ENCODE measurements at regions not wholly inside any gene's neighbourhood (a gene's known extent, or its start where the extent isn't known, plus 50 kb on each side); places are given as distances from the start of the nearest gene placed in this dataset.
A peak's percentile ranks its signal among the peaks of the same experiment; 100 is the strongest.

GRCh38 chr13:69468624-69469023 lies 639.0 kb upstream of the ATXN8OS start:
- DNase-seq: no peak
- in situ Hi-C loops (cut with MboI; ENCODE audit: low pct_unique_long_range_greater_than_20kb, low sequenced_read_pairs): no loop called here

GRCh38 chr13:69461397-69461796 lies 646.2 kb upstream of the ATXN8OS start:
- DNase-seq: no peak
- in situ Hi-C loops (cut with MboI; ENCODE audit: low pct_unique_long_range_greater_than_20kb, low sequenced_read_pairs): no loop called here

GRCh38 chr13:69459346-69459745 lies 648.3 kb upstream of the ATXN8OS start:
- DNase-seq: no peak
- in situ Hi-C loops (cut with MboI; ENCODE audit: low pct_unique_long_range_greater_than_20kb, low sequenced_read_pairs): no loop called here

- no peak for DNase-seq
- in situ Hi-C loops (cut with MboI; ENCODE audit: low pct_unique_long_range_greater_than_20kb, low sequenced_read_pairs): no loop called here
Observed at GRCh38 chr13:69458013-69458412, 649.6 kb upstream of the ATXN8OS start.

GRCh38 chr13:69450245-69450644 lies 657.4 kb upstream of the ATXN8OS start:
- no peak for DNase-seq
- in situ Hi-C loops (cut with MboI; ENCODE audit: low pct_unique_long_range_greater_than_20kb, low sequenced_read_pairs): no loop called here

GRCh38 chr13:69425235-69425634 lies 682.4 kb upstream of the ATXN8OS start:
- in situ Hi-C loops (cut with MboI; ENCODE audit: low pct_unique_long_range_greater_than_20kb, low sequenced_read_pairs): no loop called here
- no peak for DNase-seq

GRCh38 chr13:69423844-69424243 lies 683.8 kb upstream of the ATXN8OS start:
- in situ Hi-C loops (cut with MboI; ENCODE audit: low pct_unique_long_range_greater_than_20kb, low sequenced_read_pairs): no loop called here
- no peak for DNase-seq

GRCh38 chr13:69418319-69418718 lies 689.3 kb upstream of the ATXN8OS start:
- DNase-seq: no peak
- in situ Hi-C loops (cut with MboI; ENCODE audit: low pct_unique_long_range_greater_than_20kb, low sequenced_read_pairs): no loop called here

GRCh38 chr13:69410761-69411160 lies 696.9 kb upstream of the ATXN8OS start:
- DNase-seq: no peak
- in situ Hi-C loops (cut with MboI; ENCODE audit: low pct_unique_long_range_greater_than_20kb, low sequenced_read_pairs): no loop called here

- DNase-seq: no peak
- in situ Hi-C loops (cut with MboI; ENCODE audit: low pct_unique_long_range_greater_than_20kb, low sequenced_read_pairs): no loop called here
Observed at GRCh38 chr13:69391756-69392155, 715.9 kb upstream of the ATXN8OS start.

GRCh38 chr13:69389899-69390298 lies 717.7 kb upstream of the ATXN8OS start:
- in situ Hi-C loops (cut with MboI; ENCODE audit: low pct_unique_long_range_greater_than_20kb, low sequenced_read_pairs): no loop called here
- peak; percentile 91 for DNase-seq

GRCh38 chr13:69373747-69374425 lies 733.7 kb upstream of the ATXN8OS start:
- in situ Hi-C loops (cut with MboI; ENCODE audit: low pct_unique_long_range_greater_than_20kb, low sequenced_read_pairs): no loop called here
- no peak for DNase-seq

- in situ Hi-C loops (cut with MboI; ENCODE audit: low pct_unique_long_range_greater_than_20kb, low sequenced_read_pairs): no loop called here
- DNase-seq: no peak
Observed at GRCh38 chr13:69363360-69363759, 744.3 kb upstream of the ATXN8OS start.

GRCh38 chr13:69331245-69331644 lies 776.4 kb upstream of the ATXN8OS start:
- peak; percentile 31 for DNase-seq
- in situ Hi-C loops (cut with MboI; ENCODE audit: low pct_unique_long_range_greater_than_20kb, low sequenced_read_pairs): no loop called here

GRCh38 chr13:69324090-69324886 lies 783.3 kb upstream of the ATXN8OS start:
- peak; percentile 56 for DNase-seq
- in situ Hi-C loops (cut with MboI; ENCODE audit: low pct_unique_long_range_greater_than_20kb, low sequenced_read_pairs): no loop called here

- in situ Hi-C loops (cut with MboI; ENCODE audit: low pct_unique_long_range_greater_than_20kb, low sequenced_read_pairs): no loop called here
- DNase-seq: no peak
Observed at GRCh38 chr13:69319656-69320055, 788.0 kb upstream of the ATXN8OS start.

- in situ Hi-C loops (cut with MboI; ENCODE audit: low pct_unique_long_range_greater_than_20kb, low sequenced_read_pairs): no loop called here
- no peak for DNase-seq
Observed at GRCh38 chr13:69315039-69315438, 792.6 kb upstream of the ATXN8OS start.

GRCh38 chr13:69306766-69307165 lies 800.9 kb upstream of the ATXN8OS start:
- in situ Hi-C loops (cut with MboI; ENCODE audit: low pct_unique_long_range_greater_than_20kb, low sequenced_read_pairs): no loop called here
- DNase-seq: no peak

- no peak for DNase-seq
- in situ Hi-C loops (cut with MboI; ENCODE audit: low pct_unique_long_range_greater_than_20kb, low sequenced_read_pairs): no loop called here
Observed at GRCh38 chr13:69300131-69300530, 807.5 kb upstream of the ATXN8OS start.

- in situ Hi-C loops (cut with MboI; ENCODE audit: low pct_unique_long_range_greater_than_20kb, low sequenced_read_pairs): no loop called here
- DNase-seq: no peak
Observed at GRCh38 chr13:69296130-69296529, 811.5 kb upstream of the ATXN8OS start.
